Choroid plexus epithelial cell (primary cell): ENCODE measurements at regions not wholly inside any gene's neighbourhood (a gene's known extent, or its start where the extent isn't known, plus 50 kb on each side); places are given as distances from the start of the nearest gene placed in this dataset.
A peak's percentile ranks its signal among the peaks of the same experiment; 100 is the strongest.

ENCODE experiments used
- DNase-seq: peaks from one replicate; pipeline ENCODE4 v3.0.0-alpha.2; 2010; ENCODE audit warnings: low read depth
- H3K4me3 ChIP-seq: 2 replicates; pipeline ENCODE4 v1.5.1; 2011; ENCODE audit warnings: low read depth, mild to moderate bottlenecking, control low read depth, low read length, moderate library complexity
- CTCF ChIP-seq: conservative IDR thresholded peaks from 2 replicates; pipeline ENCODE4 v1.5.1; 2011; ENCODE audit warnings: low read depth, mild to moderate bottlenecking, control low read depth, inconsistent platforms, low read length, moderate library complexity

GRCh38 chr2:37851828-37852584, 73.1 kb upstream of the RMDN2 start:
- TF ChIP-seq CTCF, result no peak
- no peak for DNase-seq
- no peak overlapping the region for H3K4me3 ChIP-seq

- TF ChIP-seq CTCF, result no peak
- no peak overlapping the region for H3K4me3 ChIP-seq
- no peak for DNase-seq
These were observed 72.5 kb upstream of the RMDN2 start for GRCh38 chr2:37852585-37853014.

- no peak for TF ChIP-seq CTCF
- H3K4me3 ChIP-seq, result no peak overlapping the region
- DNase-seq, result no peak
These were observed 70.3 kb upstream of the RMDN2 start for GRCh38 chr2:37854676-37855282.

GRCh38 chr2:37855283-37856041, 69.6 kb upstream of the RMDN2 start:
- no peak for TF ChIP-seq CTCF
- peak; percentile 37 for DNase-seq
- H3K4me3 ChIP-seq, result no peak overlapping the region

GRCh38 chr2:37856101-37856751, 68.9 kb upstream of the RMDN2 start:
- no peak for DNase-seq
- no peak overlapping the region for H3K4me3 ChIP-seq

More at GRCh38 chr2:37856101-37856751, 68.9 kb upstream of the RMDN2 start:
- no peak for TF ChIP-seq CTCF
